Osteocyte (in vitro differentiated cells): ENCODE measurements at regions not wholly inside any gene's neighbourhood (a gene's known extent, or its start where the extent isn't known, plus 50 kb on each side); places are given as distances from the start of the nearest gene placed in this dataset.

Source experiments
- DNase-seq: peaks from one replicate; pipeline ENCODE4 v3.0.0; 2021; ENCODE audit warnings: mixed read lengths; ENCODE audit not compliant: unreplicated experiment; ENCODE audit errors: extremely low spot score
- H3K27ac Mint-ChIP-seq: one replicate; pipeline ENCODE4 v1.8.0; 2021; ENCODE audit warnings: mild to moderate bottlenecking, mixed read lengths; ENCODE audit not compliant: unreplicated experiment
- H3K27me3 Mint-ChIP-seq: one replicate; pipeline ENCODE4 v1.8.0; 2021; ENCODE audit warnings: mixed read lengths; ENCODE audit not compliant: unreplicated experiment
- H3K36me3 Mint-ChIP-seq: one replicate; pipeline ENCODE4 v1.8.0; 2021; ENCODE audit warnings: mixed read lengths; ENCODE audit not compliant: unreplicated experiment
- H3K4me1 Mint-ChIP-seq: one replicate; pipeline ENCODE4 v1.8.0; 2021; ENCODE audit warnings: mixed read lengths; ENCODE audit not compliant: unreplicated experiment
- H3K4me3 Mint-ChIP-seq: one replicate; pipeline ENCODE4 v1.8.0; 2021; ENCODE audit warnings: mild to moderate bottlenecking, moderate library complexity, mixed read lengths; ENCODE audit not compliant: unreplicated experiment
- H3K9me3 Mint-ChIP-seq: one replicate; pipeline ENCODE4 v1.8.0; 2021; ENCODE audit warnings: mixed read lengths; ENCODE audit not compliant: unreplicated experiment
- CTCF ChIP-seq: fragments of 200-600 bp; sonication (generic); IDR thresholded peaks from 2 replicates; pipeline ENCODE4 v1.5.0; 2021; ENCODE audit warnings: antibody characterized with exemption, mild to moderate bottlenecking, moderate library complexity

- H3K9me3 Mint-ChIP-seq, result no peaks in the 10 kb centered on the region
- H3K4me3 Mint-ChIP-seq, result no peak overlapping the region
- H3K4me1 Mint-ChIP-seq, result peaks cover 13% of the 10 kb centered on the region
- TF ChIP-seq CTCF, result no peak
- no peaks in the 10 kb centered on the region for H3K27me3 Mint-ChIP-seq
- H3K36me3 Mint-ChIP-seq, result no peaks in the 10 kb centered on the region
- no peak for DNase-seq
- H3K27ac Mint-ChIP-seq, result no peak overlapping the region
Observed at GRCh38 chr12:96098631-96099030, 63.2 kb upstream of the LTA4H start.

GRCh38 chr12:96099421-96099820 is 64.0 kb upstream of the LTA4H start:
- Mint-ChIP-seq H3K4me1 (peaks cover 5% of the 10 kb centered on the region), H3K36me3 (no peaks in the 10 kb centered on the region), H3K27me3 (no peaks in the 10 kb centered on the region), H3K27ac (no peak overlapping the region), H3K9me3 (no peaks in the 10 kb centered on the region), H3K4me3 (no peak overlapping the region)
- no peak for TF ChIP-seq CTCF
- DNase-seq, result no peak

- no peak for TF ChIP-seq CTCF
- DNase-seq, result no peak
- no peaks in the 10 kb centered on the region for H3K4me1 Mint-ChIP-seq
- H3K4me3 Mint-ChIP-seq, result no peak overlapping the region
- no peak overlapping the region for H3K27ac Mint-ChIP-seq
- no peaks in the 10 kb centered on the region for H3K27me3 Mint-ChIP-seq
- H3K36me3 Mint-ChIP-seq, result no peaks in the 10 kb centered on the region
- no peaks in the 10 kb centered on the region for H3K9me3 Mint-ChIP-seq
Observed at GRCh38 chr12:96099986-96100385, 64.6 kb upstream of the LTA4H start.

GRCh38 chr12:96101806-96102205 is 66.4 kb upstream of the LTA4H start:
- Mint-ChIP-seq H3K9me3 (no peaks in the 10 kb centered on the region), H3K36me3 (no peaks in the 10 kb centered on the region), H3K4me1 (no peaks in the 10 kb centered on the region), H3K27me3 (no peaks in the 10 kb centered on the region), H3K4me3 (no peak overlapping the region), H3K27ac (no peak overlapping the region)
- no peak for DNase-seq
- TF ChIP-seq CTCF, result no peak

GRCh38 chr12:96103067-96103644 is 67.8 kb upstream of the LTA4H start:
- Mint-ChIP-seq H3K36me3 (no peaks in the 10 kb centered on the region), H3K27me3 (no peaks in the 10 kb centered on the region), H3K4me1 (peaks cover 3% of the 10 kb centered on the region), H3K9me3 (no peaks in the 10 kb centered on the region), H3K4me3 (no peak overlapping the region), H3K27ac (no peak overlapping the region)
- no peak for DNase-seq
- no peak for TF ChIP-seq CTCF
